DOHH2 (cell line): ENCODE measurements at regions not wholly inside any gene's neighbourhood (a gene's known extent, or its start where the extent isn't known, plus 50 kb on each side); places are given as distances from the start of the nearest gene placed in this dataset.

Experiments
- H3F3A ChIP-seq: fragments of 200-600 bp; sonication (generic), shearing (Covaris generic); 2 replicates; pipeline ENCODE4 v1.6.0; 2016; ENCODE audit warnings: antibody characterized with exemption, mild to moderate bottlenecking; ENCODE audit not compliant: control insufficient read depth, insufficient read depth
- H3K27ac ChIP-seq: fragments of 200-600 bp; sonication (generic); 2 replicates; pipeline ENCODE4 v1.5.1; 2014; ENCODE audit warnings: low read depth, mild to moderate bottlenecking, low read length, moderate library complexity
- H3K27me3 ChIP-seq: fragments of 200-600 bp; sonication (generic); 2 replicates; pipeline ENCODE4 v1.6.1; 2014; ENCODE audit warnings: mild to moderate bottlenecking, low read length, mixed read lengths; ENCODE audit not compliant: control insufficient read depth
- H3K36me3 ChIP-seq: fragments of 200-600 bp; sonication (generic); 2 replicates; pipeline ENCODE4 v1.6.1; 2014; ENCODE audit warnings: mild to moderate bottlenecking, low read length, moderate library complexity, mixed read lengths; ENCODE audit not compliant: control insufficient read depth
- H3K4me1 ChIP-seq: fragments of 200-600 bp; sonication (generic); 2 replicates; pipeline ENCODE4 v1.6.1; 2014; ENCODE audit warnings: mild to moderate bottlenecking, low read length, mixed read lengths; ENCODE audit not compliant: control insufficient read depth
- H3K4me2 ChIP-seq: fragments of 200-600 bp; sonication (generic); 2 replicates; pipeline ENCODE4 v1.6.0; 2014; ENCODE audit warnings: mild to moderate bottlenecking, low read length, moderate library complexity
- H3K4me3 ChIP-seq: fragments of 200-600 bp; sonication (generic); 2 replicates; pipeline ENCODE4 v1.5.1; 2014; ENCODE audit warnings: mild to moderate bottlenecking, low read length, mixed read lengths
- H3K79me2 ChIP-seq: fragments of 200-600 bp; sonication (generic); 2 replicates; pipeline ENCODE4 v1.6.1; 2014; ENCODE audit warnings: mild to moderate bottlenecking, low read length, mixed read lengths; ENCODE audit not compliant: control insufficient read depth
- H3K9me2 ChIP-seq: fragments of 200-600 bp; sonication (generic); replicated peaks from 2 replicates; pipeline ENCODE4 v1.6.1; 2014; ENCODE audit warnings: mild to moderate bottlenecking, low read length, mixed read lengths; ENCODE audit not compliant: control insufficient read depth
- H3K9me3 ChIP-seq: fragments of 200-600 bp; sonication (generic); 2 replicates; pipeline ENCODE4 v1.6.1; 2014; ENCODE audit warnings: antibody characterized with exemption, low read length, mixed read lengths; ENCODE audit not compliant: control insufficient read depth, insufficient read depth
- H4K20me1 ChIP-seq: fragments of 200-600 bp; sonication (generic); 2 replicates; pipeline ENCODE4 v1.6.0; 2014; ENCODE audit warnings: low read depth, mild to moderate bottlenecking, antibody characterized with exemption, low read length, moderate library complexity; ENCODE audit not compliant: control insufficient read depth, insufficient read depth
- EZH2phosphoT487 ChIP-seq: fragments of 200-600 bp; sonication (generic); IDR thresholded peaks from 2 replicates; pipeline ENCODE4 v1.6.1; 2017; ENCODE audit warnings: borderline replicate concordance, mild to moderate bottlenecking, antibody characterized with exemption, low read length, moderate library complexity, mixed read lengths
- TF ChIP-seq, protein P1 (sequence below): fragments of 200-600 bp; sonication (generic); IDR thresholded peaks from one replicate; pipeline ENCODE4 v1.5.1; 2014; ENCODE audit warnings: antibody characterized with exemption, mild to moderate bottlenecking, low read depth, low read length; ENCODE audit not compliant: poor library complexity, severe bottlenecking

DNA sequence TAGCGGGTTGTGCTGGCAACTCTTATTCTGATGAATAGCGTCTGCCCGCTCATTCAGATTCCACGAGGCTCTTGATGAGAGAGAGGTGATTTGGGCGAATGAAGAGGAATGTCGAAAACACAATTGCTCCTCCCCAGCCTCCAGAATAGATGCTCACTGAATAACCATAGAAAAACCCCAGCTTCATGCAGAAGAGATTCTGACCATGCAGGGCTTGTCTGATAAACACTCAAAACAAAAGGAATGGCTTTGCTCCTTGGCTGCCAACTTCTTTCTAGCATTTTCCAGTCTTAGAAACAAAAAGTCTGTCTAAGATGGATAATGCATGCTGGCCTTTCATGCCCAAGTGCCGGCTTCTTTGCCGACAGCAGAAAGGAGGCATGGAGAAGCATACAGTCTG, 569.5 kb downstream of the MN1 start:
- Histone ChIP-seq H3K9me2 (no peaks in the 10 kb centered on the region), H3K4me1 (no peaks in the 10 kb centered on the region), H3K27ac (no peak overlapping the region), H3K9me3 (no peaks in the 10 kb centered on the region), H3F3A (no peaks in the 10 kb centered on the region), H3K4me3 (no peak overlapping the region), H3K27me3 (no peaks in the 10 kb centered on the region; the same call in 1 of the 2 replicates), H4K20me1 (no peaks in the 10 kb centered on the region), H3K79me2 (no peaks in the 10 kb centered on the region), H3K36me3 (no peaks in the 10 kb centered on the region), H3K4me2 (no peak overlapping the region)
- TF ChIP-seq, protein P1, sequence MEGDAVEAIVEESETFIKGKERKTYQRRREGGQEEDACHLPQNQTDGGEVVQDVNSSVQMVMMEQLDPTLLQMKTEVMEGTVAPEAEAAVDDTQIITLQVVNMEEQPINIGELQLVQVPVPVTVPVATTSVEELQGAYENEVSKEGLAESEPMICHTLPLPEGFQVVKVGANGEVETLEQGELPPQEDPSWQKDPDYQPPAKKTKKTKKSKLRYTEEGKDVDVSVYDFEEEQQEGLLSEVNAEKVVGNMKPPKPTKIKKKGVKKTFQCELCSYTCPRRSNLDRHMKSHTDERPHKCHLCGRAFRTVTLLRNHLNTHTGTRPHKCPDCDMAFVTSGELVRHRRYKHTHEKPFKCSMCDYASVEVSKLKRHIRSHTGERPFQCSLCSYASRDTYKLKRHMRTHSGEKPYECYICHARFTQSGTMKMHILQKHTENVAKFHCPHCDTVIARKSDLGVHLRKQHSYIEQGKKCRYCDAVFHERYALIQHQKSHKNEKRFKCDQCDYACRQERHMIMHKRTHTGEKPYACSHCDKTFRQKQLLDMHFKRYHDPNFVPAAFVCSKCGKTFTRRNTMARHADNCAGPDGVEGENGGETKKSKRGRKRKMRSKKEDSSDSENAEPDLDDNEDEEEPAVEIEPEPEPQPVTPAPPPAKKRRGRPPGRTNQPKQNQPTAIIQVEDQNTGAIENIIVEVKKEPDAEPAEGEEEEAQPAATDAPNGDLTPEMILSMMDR: no peak
- no peak for TF ChIP-seq EZH2phosphoT487

DNA sequence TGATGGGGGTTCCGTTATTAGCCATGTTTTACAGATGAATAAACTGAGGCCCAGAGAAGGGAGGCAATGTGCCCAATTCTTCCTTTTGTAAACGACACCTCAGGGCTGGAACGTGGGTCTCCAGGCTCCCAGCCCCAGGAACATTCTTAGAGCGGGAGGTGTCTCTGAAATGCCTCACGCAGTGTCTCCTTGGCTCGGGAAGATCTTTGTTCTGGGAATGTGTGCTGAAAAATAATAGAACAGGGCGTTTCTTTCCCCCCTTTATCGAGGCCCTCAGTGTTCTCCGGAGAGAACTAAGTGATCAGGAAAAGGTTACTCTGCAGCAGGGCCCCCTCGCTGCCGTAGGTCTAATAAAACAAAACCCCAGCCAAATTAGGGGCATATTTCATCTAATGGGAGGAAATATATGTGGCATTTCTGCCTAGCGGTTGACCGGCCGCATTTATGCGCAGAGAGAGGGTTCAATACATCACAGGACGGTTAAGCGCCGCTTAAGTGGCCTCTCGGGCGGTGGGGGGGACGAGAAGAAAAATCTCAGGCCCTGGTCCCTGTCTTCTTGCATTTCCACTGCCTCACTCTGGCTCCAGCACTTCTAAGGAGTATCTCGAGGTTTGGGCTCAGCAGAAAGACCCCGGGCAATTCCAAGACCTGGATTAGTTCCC, 564.3 kb downstream of the MN1 start:
- no peak for TF ChIP-seq EZH2phosphoT487
- TF ChIP-seq, protein P1: no peak
- H3F3A ChIP-seq: no peaks in the 10 kb centered on the region
- H3K4me1 ChIP-seq: no peaks in the 10 kb centered on the region
- no peaks in the 10 kb centered on the region for H4K20me1 ChIP-seq
- H3K27ac ChIP-seq: no peak overlapping the region
- H3K27me3 ChIP-seq: no peaks in the 10 kb centered on the region
- H3K9me3 ChIP-seq: no peaks in the 10 kb centered on the region
- no peaks in the 10 kb centered on the region for H3K9me2 ChIP-seq
- H3K79me2 ChIP-seq: no peaks in the 10 kb centered on the region
- H3K4me2 ChIP-seq: no peak overlapping the region
- no peak overlapping the region for H3K4me3 ChIP-seq
- H3K36me3 ChIP-seq: no peaks in the 10 kb centered on the region

DNA sequence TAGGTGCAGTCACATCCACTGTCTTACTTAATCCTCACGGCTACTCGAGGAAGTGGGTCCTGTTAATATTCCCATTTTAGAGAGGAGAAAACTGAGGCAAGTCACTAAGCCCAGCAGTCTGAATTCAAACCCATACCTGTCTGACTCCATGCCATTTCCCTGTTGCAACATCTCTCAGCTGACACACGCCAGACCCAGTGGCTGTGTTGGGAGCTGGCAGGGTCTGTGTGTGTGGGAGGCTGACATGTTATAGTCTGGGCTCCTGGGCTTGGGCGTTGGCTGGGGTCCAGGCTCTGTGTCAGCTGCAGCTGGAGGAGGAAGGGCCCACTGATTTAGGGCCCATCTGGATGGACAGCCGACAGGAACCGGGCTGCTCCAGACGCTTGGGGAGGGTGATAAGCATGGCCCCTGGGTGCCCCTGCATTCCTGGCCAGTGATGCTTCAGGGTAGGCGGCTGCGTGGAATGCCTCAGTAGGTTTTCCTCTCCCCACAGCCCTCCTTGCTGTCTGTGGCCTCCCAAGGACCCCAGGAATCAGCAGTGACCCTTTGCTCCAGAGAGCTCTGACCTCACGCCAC, 562.5 kb downstream of the MN1 start:
- no peak overlapping the region for H3K4me3 ChIP-seq

More for the DNA sequence above, 562.5 kb downstream of the MN1 start:
- no peaks in the 10 kb centered on the region for H3K9me2 ChIP-seq
- no peak for TF ChIP-seq EZH2phosphoT487
- TF ChIP-seq, protein P1: no peak
- H4K20me1 ChIP-seq: no peaks in the 10 kb centered on the region
- no peaks in the 10 kb centered on the region for H3K9me3 ChIP-seq
- no peaks in the 10 kb centered on the region for H3K27me3 ChIP-seq
- no peaks in the 10 kb centered on the region for H3F3A ChIP-seq
- no peak overlapping the region for H3K4me2 ChIP-seq
- no peak overlapping the region for H3K27ac ChIP-seq
- H3K36me3 ChIP-seq: no peaks in the 10 kb centered on the region
- no peaks in the 10 kb centered on the region for H3K4me1 ChIP-seq
- no peaks in the 10 kb centered on the region for H3K79me2 ChIP-seq
